ENCODE measurements at regions not wholly inside any gene's neighbourhood (a gene's known extent, or its start where the extent isn't known, plus 50 kb on each side); places are given as distances from the start of the nearest gene placed in this dataset.

- no peak for TF ChIP-seq CTCF (IDR thresholded peaks at IDR 0.05)
- TF ChIP-seq POLR2A (IDR thresholded peaks at IDR 0.05), result no peak
Measured at GRCh38 chr7:48803250-48803649, 121.1 kb upstream of the CDC14C start.
